ENCODE measurements at regions not wholly inside any gene's neighbourhood (a gene's known extent, or its start where the extent isn't known, plus 50 kb on each side); places are given as distances from the start of the nearest gene placed in this dataset.

GRCh38 chr1:230516889-230517288, 90.8 kb upstream of the PGBD5 start:
- TF ChIP-seq EP300 (IDR thresholded peaks at IDR 0.05) (no peak), CTCF (IDR thresholded peaks at IDR 0.05) (no peak)
